WTC11 (cell line): ENCODE measurements at regions not wholly inside any gene's neighbourhood (a gene's known extent, or its start where the extent isn't known, plus 50 kb on each side); places are given as distances from the start of the nearest gene placed in this dataset.
"Not testable (repeated sequence)": the region's sequence is repeated elsewhere in the genome, so short reads cannot be mapped to it uniquely, and the experiment has no call there.

Experiments used
- ATAC-seq: fragments of 200-7000 bp; cut with Tn5 transposase; 2 replicates; pipeline ENCODE4 v1.10.0; 2021; ENCODE audit warnings: mild to moderate bottlenecking, moderate library complexity
- CTCF ChIA-PET: fragments of 300-600 bp; sonication (Branson Sonifier 250); formaldehyde crosslinking; loops from one replicate; lab custom pipeline; 2021; ENCODE audit warnings: antibody characterized with exemption; lab: Charles Lee
- POLR2A ChIA-PET: fragments of 350-600 bp; sonication (Branson Sonifier 250); formaldehyde crosslinking; loops from one replicate; lab custom pipeline; 2021; ENCODE audit warnings: antibody characterized with exemption; lab: Charles Lee
- DNase-seq: peaks from one replicate; pipeline ENCODE4 v3.0.0; 2021; ENCODE audit warnings: low spot score
- H3K27ac Mint-ChIP-seq: 2 replicates; pipeline ENCODE4 v1.8.0; 2021; ENCODE audit warnings: mixed read lengths
- H3K27me3 Mint-ChIP-seq: 2 replicates; pipeline ENCODE4 v1.8.0; 2021; ENCODE audit warnings: low read depth, mild to moderate bottlenecking, moderate library complexity, mixed read lengths
- H3K36me3 Mint-ChIP-seq: 2 replicates; pipeline ENCODE4 v1.8.0; 2021; ENCODE audit warnings: mixed read lengths
- H3K4me1 Mint-ChIP-seq: 2 replicates; pipeline ENCODE4 v1.8.0; 2022; ENCODE audit warnings: mixed read lengths
- H3K4me3 Mint-ChIP-seq: 2 replicates; pipeline ENCODE4 v1.8.0; 2021; ENCODE audit warnings: mild to moderate bottlenecking, moderate library complexity, mixed read lengths
- H3K9me3 Mint-ChIP-seq: 2 replicates; pipeline ENCODE4 v1.8.0; 2021; ENCODE audit warnings: mixed read lengths
- CTCF ChIP-seq: fragments of 200-600 bp; IDR thresholded peaks from 2 replicates; pipeline ENCODE4 v1.8.0; 2022; ENCODE audit warnings: antibody characterized with exemption
- ELF4 ChIP-seq: sonication (generic); formaldehyde crosslinking; IDR thresholded peaks from 2 replicates; pipeline ENCODE4 v1.8.1; 2022; ENCODE audit warnings: low read depth, mild to moderate bottlenecking, moderate library complexity, missing genetic modification reagents
- ERG ChIP-seq: fragments of 250-450 bp; sonication (Bioruptor Pico); IDR thresholded peaks from 2 replicates; pipeline ENCODE4 v1.8.0; 2021; ENCODE audit warnings: mild to moderate bottlenecking
- ESRRA ChIP-seq: sonication (generic); formaldehyde crosslinking; IDR thresholded peaks from 2 replicates; pipeline ENCODE4 v1.8.1; 2022; ENCODE audit warnings: mild to moderate bottlenecking, missing genetic modification reagents, borderline replicate concordance
- ETV6 ChIP-seq: sonication (generic); formaldehyde crosslinking; IDR thresholded peaks from 2 replicates; pipeline ENCODE4 v1.8.1; 2022; ENCODE audit warnings: mild to moderate bottlenecking, missing genetic modification reagents
- FOXJ3 ChIP-seq: sonication (generic); formaldehyde crosslinking; IDR thresholded peaks from 2 replicates; pipeline ENCODE4 v1.9.0; 2021; ENCODE audit warnings: missing genetic modification reagents, mild to moderate bottlenecking, borderline replicate concordance
- FOXK1 ChIP-seq: sonication (generic); formaldehyde crosslinking; IDR thresholded peaks from 2 replicates; pipeline ENCODE4 v1.8.0; 2022; ENCODE audit warnings: mild to moderate bottlenecking, moderate library complexity, missing genetic modification reagents
- GRHL2 ChIP-seq: fragments of 250-450 bp; sonication (Bioruptor Pico); IDR thresholded peaks from 2 replicates; pipeline ENCODE4 v1.8.0; 2022; ENCODE audit warnings: mild to moderate bottlenecking, moderate library complexity; ENCODE audit not compliant: insufficient replicate concordance, severe bottlenecking
- IRF2 ChIP-seq: sonication (generic); formaldehyde crosslinking; IDR thresholded peaks from 2 replicates; pipeline ENCODE4 v1.8.0; 2022; ENCODE audit warnings: low read depth, missing genetic modification reagents, borderline replicate concordance
- JUN ChIP-seq: sonication (generic); formaldehyde crosslinking; IDR thresholded peaks from 2 replicates; pipeline ENCODE4 v1.8.0; 2023; ENCODE audit warnings: mild to moderate bottlenecking, missing genetic modification reagents
- MXD4 ChIP-seq: fragments of 250-450 bp; sonication (Bioruptor Pico); IDR thresholded peaks from 2 replicates; pipeline ENCODE4 v1.8.0; 2021; ENCODE audit warnings: mild to moderate bottlenecking, moderate library complexity, borderline replicate concordance
- NFATC4 ChIP-seq: fragments of 250-450 bp; sonication (Bioruptor Pico); IDR thresholded peaks from 2 replicates; pipeline ENCODE4 v1.9.0; 2021; ENCODE audit warnings: mild to moderate bottlenecking
- NFE2L1 ChIP-seq: sonication (generic); formaldehyde crosslinking; IDR thresholded peaks from 2 replicates; pipeline ENCODE4 v1.8.1; 2023; ENCODE audit warnings: missing genetic modification reagents
- NFYB ChIP-seq: sonication (generic); formaldehyde crosslinking; conservative IDR thresholded peaks from 2 replicates; pipeline ENCODE4 v1.8.0; 2022; ENCODE audit warnings: low read depth, missing genetic modification reagents
- NR2C2 ChIP-seq: sonication (generic); formaldehyde crosslinking; IDR thresholded peaks from 2 replicates; pipeline ENCODE4 v1.8.0; 2022; ENCODE audit warnings: mild to moderate bottlenecking, missing genetic modification reagents
- TEAD1 ChIP-seq: sonication (generic); formaldehyde crosslinking; IDR thresholded peaks from 2 replicates; pipeline ENCODE4 v1.8.0; 2022; ENCODE audit warnings: mild to moderate bottlenecking, missing genetic modification reagents
- ZNF219 ChIP-seq: sonication (generic); formaldehyde crosslinking; IDR thresholded peaks from 2 replicates; pipeline ENCODE4 v1.8.0; 2023; ENCODE audit warnings: missing genetic modification reagents, mild to moderate bottlenecking, borderline replicate concordance
- ZSCAN18 ChIP-seq: fragments of 250-450 bp; sonication (Bioruptor Pico); IDR thresholded peaks from 2 replicates; pipeline ENCODE4 v2.1.2; 2022; ENCODE audit warnings: mild to moderate bottlenecking, moderate library complexity
- TF ChIP-seq, protein P1 (sequence below): sonication (generic); formaldehyde crosslinking; IDR thresholded peaks from 2 replicates; pipeline ENCODE4 v1.8.1; 2022; ENCODE audit warnings: mild to moderate bottlenecking, missing genetic modification reagents, moderate library complexity, borderline replicate concordance
- TF ChIP-seq, protein P2 (sequence below): sonication (generic); formaldehyde crosslinking; IDR thresholded peaks from 2 replicates; pipeline ENCODE4 v1.8.1; 2022; ENCODE audit warnings: missing genetic modification reagents, borderline replicate concordance

DNA sequence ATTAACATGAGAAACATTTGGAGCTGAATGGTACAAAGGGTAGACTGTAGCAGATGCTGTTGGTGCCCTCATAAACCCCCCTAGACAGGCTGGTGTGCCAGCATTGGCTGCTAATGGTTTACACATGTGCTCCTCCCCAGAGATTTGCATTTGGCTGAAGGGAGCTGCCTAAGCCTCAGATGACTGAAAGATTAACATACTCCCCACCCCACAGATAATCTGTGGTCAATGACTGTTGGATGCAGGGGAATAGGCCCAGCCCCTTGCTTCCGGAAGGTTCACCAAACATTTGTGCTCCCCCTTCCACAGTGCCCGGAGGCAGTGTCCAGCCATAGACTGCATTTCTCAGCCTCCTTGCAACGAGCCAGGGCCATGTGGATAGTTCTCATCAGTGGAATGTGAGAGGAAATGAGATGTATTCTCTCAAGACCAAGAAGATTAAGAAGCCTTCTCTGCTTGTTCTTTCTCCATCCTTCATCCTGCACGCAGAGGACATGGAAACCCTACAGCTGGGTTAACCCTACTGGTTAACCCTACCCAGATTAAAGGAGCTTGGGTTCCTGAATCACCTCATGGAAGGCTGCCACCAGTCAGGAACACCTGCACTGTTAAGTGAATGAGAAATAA is 79.6 kb downstream of the PHAX start:
- ATAC-seq = peak; percentile 82
- POLR2A ChIA-PET = interaction anchor here (0.5 to 5.0 kb wide), 4 partner anchors 10 to 96 kb away, joined by 3 to 62 read pairs (median 4); partner anchors contain the start of gene LMNB1
- H3K27me3 Mint-ChIP-seq = no peaks in the 10 kb centered on the region
- H3K4me1 Mint-ChIP-seq = peaks cover 50% of the 10 kb centered on the region
- H3K27ac Mint-ChIP-seq = peak overlapping the region; percentile 7; the same call in 1 of the 2 replicates
- no peaks in the 10 kb centered on the region for H3K36me3 Mint-ChIP-seq
- DNase-seq = peak; percentile 28
- TF ChIP-seq NR2C2 (CRISPR knock-in tag) (no peak), NFYB (no peak), FOXJ3 (CRISPR knock-in tag) (no peak), ESRRA (CRISPR knock-in tag) (no peak), CTCF (no peak), ETV6 (CRISPR knock-in tag) (no peak), NFATC4 (no peak), ELF4 (CRISPR knock-in tag) (no peak), ERG (CRISPR knock-in tag) (no peak), ZNF219 (no peak), JUN (CRISPR knock-in tag) (no peak), NFE2L1 (no peak), TEAD1 (CRISPR knock-in tag) (no peak), GRHL2 (CRISPR knock-in tag) (no peak)
- TF ChIP-seq, protein P1, sequence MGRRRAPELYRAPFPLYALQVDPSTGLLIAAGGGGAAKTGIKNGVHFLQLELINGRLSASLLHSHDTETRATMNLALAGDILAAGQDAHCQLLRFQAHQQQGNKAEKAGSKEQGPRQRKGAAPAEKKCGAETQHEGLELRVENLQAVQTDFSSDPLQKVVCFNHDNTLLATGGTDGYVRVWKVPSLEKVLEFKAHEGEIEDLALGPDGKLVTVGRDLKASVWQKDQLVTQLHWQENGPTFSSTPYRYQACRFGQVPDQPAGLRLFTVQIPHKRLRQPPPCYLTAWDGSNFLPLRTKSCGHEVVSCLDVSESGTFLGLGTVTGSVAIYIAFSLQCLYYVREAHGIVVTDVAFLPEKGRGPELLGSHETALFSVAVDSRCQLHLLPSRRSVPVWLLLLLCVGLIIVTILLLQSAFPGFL (CRISPR knock-in tag) = no peak
- TF ChIP-seq, protein P2, sequence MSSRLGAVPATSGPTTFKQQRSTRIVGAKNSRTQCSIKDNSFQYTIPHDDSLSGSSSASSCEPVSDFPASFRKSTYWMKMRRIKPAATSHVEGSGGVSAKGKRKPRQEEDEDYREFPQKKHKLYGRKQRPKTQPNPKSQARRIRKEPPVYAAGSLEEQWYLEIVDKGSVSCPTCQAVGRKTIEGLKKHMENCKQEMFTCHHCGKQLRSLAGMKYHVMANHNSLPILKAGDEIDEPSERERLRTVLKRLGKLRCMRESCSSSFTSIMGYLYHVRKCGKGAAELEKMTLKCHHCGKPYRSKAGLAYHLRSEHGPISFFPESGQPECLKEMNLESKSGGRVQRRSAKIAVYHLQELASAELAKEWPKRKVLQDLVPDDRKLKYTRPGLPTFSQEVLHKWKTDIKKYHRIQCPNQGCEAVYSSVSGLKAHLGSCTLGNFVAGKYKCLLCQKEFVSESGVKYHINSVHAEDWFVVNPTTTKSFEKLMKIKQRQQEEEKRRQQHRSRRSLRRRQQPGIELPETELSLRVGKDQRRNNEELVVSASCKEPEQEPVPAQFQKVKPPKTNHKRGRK (CRISPR knock-in tag) = no peak
- H3K4me3 Mint-ChIP-seq = peak overlapping the region; percentile 22
- H3K9me3 Mint-ChIP-seq = no peaks in the 10 kb centered on the region
- CTCF ChIA-PET = interaction anchor here (0.8 to 3.2 kb wide), 6 partner anchors 22 to 129 kb away, joined by 3 to 32 read pairs (median 3); partner anchors contain the start of gene LMNB1

GRCh38 chr5:126681314-126681713 is 80.6 kb downstream of the PHAX start:
- not testable (repeated sequence) for DNase-seq, ATAC-seq, H3K27me3 Mint-ChIP-seq, H3K4me3 Mint-ChIP-seq, H3K9me3 Mint-ChIP-seq, H3K36me3 Mint-ChIP-seq, H3K27ac Mint-ChIP-seq
- ChIA-PET POLR2A (interaction anchor here (5.0 kb wide), 1 partner anchor 95 kb away, joined by 62 read pairs; the partner anchor contains the start of gene LMNB1), CTCF (interaction anchor here (0.6 to 3.2 kb wide), 2 partner anchors 96 to 713 kb away, joined by 4 to 32 read pairs; partner anchors contain the start of gene LMNB1)
- H3K4me1 Mint-ChIP-seq = peaks cover 48% of the 10 kb centered on the region

GRCh38 chr5:126681970-126682369 is 81.2 kb downstream of the PHAX start:
- POLR2A ChIA-PET = no interaction called here
- ATAC-seq = no peak
- H3K9me3 Mint-ChIP-seq = no peaks in the 10 kb centered on the region
- H3K36me3 Mint-ChIP-seq = no peaks in the 10 kb centered on the region
- H3K4me3 Mint-ChIP-seq = no peak overlapping the region
- H3K27me3 Mint-ChIP-seq = no peaks in the 10 kb centered on the region
- CTCF ChIA-PET = interaction anchor here (0.6 kb wide), 1 partner anchor 564 kb away, joined by 4 read pairs; no protein-coding TSS in a partner anchor
- no peak overlapping the region for H3K27ac Mint-ChIP-seq
- no peak for DNase-seq
- no peak for TF ChIP-seq ZSCAN18
- no peak for TF ChIP-seq MXD4
- TF ChIP-seq FOXK1 (CRISPR knock-in tag) = no peak
- TF ChIP-seq JUN (CRISPR knock-in tag) = no peak
- TF ChIP-seq IRF2 (CRISPR knock-in tag) = no peak
- peaks cover 54% of the 10 kb centered on the region for H3K4me1 Mint-ChIP-seq
